HG02840 (cell line): ENCODE measurements at regions not wholly inside any gene's neighbourhood (a gene's known extent, or its start where the extent isn't known, plus 50 kb on each side); places are given as distances from the start of the nearest gene placed in this dataset.
"Not testable (repeated sequence)": the region's sequence is repeated elsewhere in the genome, so short reads cannot be mapped to it uniquely, and the experiment has no call there.

Experiments used
- ATAC-seq: cut with Tn5 transposase; IDR thresholded peaks from one replicate; pipeline ENCODE4 v1.9.1; 2021; ENCODE audit warnings: mild to moderate bottlenecking, moderate library complexity, moderate number of reproducible peaks; ENCODE audit not compliant: unreplicated experiment, low FRiP score

DNA sequence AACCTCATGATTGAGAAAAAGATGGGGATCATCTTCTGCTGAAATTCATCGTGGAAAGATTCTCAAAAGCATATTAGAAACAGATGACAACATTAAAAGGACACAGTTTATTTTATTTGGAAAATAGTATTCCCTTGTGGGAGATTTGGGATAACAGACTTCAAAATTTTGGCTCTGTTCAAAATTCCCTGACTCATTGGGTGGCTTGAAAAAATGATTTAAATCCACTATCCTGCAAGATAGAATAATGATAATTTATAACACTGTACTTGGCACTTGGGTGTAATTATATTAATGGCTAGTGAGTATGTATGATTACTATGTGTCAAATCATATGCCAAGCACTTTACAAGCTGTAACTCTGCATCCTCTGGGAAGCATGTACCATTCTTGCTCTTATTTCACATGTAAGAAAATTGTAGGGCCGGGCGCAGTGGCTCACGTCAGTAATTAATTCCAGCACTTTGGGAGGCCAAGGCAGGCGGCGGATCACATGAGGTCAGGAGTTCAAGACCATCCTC, 128.8 kb downstream of the LMNTD1 start:
- no peak for ATAC-seq

DNA sequence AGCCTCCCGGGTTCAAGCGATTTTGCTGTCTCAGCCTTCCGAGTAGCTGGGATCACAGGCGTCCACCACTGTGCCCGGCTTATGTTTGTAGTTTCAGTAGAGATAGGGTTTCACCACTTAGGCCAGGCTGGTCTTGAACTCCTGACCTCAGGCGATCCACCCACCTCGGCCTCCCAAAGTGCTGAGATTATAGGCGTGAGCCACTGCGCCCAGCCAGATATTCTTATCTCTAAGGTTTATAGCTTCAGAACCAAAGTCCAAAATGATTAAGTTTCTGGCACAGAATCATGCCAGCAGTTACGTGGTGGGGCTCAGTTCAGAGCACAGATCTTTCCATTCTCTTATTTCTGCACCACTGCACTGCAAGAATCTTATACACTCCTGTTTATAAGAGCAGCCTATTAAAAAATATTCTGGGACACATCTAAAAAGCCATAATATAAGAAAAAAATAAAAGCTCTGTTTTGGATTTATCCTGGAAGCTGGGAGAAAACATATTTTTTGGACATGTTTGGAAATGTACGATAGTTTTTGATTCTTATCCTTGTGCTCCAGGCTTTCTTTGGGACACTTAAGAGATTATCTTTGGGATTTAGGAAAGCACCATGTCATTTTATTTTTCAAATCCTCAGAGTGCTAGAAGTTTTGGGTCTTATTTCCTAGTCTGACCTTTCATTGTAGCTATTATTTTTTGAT, 129.6 kb downstream of the LMNTD1 start:
- no peak for ATAC-seq

DNA sequence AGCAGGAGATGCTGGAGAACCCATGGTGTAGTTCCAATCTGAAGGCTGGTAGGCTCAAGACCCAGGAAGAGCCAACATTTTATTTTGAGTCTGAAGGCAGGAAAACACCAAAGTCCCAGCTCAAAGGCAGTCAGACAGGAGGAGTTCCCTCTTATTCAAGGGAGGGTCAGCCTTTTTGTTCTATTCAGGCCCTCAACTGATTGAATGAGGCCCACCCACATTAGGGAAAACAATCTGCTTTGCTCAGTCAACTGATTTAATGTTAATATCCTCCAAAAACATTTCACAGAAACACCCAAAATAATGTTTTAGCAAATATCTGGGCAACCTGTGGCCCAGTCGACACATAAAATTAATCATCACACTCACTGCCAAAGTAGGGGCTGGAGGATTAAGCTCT, 130.8 kb downstream of the LMNTD1 start:
- ATAC-seq = no peak

DNA sequence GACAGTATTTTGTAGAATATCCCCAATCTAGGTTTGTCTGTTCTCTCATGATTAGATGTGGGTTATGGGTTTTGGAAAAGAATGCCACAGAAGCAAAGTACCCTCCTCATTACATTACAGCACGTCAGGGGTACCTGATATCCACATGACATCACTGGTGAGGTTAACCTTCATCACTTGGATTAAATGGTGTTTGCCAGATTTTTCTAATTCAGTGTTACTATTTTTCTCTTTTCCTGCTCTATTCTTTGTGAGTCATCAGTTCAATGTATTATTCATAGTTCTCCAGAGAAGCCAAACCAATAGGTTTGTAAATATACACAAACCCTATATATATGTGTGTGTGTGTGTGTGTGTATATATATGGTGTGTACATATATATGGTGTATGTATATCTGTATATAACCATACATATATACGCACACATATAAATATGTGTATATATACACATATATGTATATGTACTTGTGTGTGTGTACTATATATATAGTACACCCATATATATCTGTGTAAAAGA, 131.4 kb downstream of the LMNTD1 start:
- no peak for ATAC-seq

DNA sequence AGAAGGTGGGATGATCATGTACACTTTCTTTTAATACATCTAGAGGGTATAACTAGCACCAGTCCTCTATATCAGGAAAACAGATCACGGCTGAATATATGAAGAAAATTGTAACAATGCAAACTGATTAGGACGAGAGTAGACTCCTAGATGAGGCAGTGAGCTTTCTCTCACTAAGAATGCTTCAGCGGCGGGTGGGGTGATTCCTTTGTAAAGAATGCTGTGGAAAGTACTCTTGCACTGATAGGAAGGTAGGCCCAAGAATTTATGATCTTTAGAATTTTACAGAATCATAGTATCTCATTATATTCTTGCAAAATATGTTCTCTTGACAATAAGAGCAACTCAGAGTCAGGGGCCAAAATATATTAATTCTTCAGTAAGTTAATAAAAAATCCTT, 133.0 kb downstream of the LMNTD1 start:
- ATAC-seq = no peak

DNA sequence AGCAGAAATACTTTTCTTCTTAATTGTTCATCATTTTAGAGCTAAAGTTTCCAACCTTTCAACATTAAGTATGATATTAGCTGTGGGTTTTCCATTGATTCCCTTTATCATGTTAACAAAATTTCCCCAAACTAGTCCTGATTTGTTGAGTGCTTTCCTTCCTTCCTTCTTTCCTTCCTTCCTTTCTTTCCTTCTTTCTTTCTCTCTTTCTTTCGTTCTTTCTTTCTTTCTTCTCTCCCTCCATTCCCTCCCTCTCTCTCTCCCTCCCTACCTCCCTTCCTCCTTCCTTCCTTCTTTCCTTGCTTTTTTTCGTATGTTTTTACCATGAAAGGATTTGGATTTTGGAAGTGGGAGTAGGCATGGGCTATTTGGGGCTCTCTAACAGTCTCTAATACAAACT, 133.5 kb downstream of the LMNTD1 start:
- no peak for ATAC-seq

DNA sequence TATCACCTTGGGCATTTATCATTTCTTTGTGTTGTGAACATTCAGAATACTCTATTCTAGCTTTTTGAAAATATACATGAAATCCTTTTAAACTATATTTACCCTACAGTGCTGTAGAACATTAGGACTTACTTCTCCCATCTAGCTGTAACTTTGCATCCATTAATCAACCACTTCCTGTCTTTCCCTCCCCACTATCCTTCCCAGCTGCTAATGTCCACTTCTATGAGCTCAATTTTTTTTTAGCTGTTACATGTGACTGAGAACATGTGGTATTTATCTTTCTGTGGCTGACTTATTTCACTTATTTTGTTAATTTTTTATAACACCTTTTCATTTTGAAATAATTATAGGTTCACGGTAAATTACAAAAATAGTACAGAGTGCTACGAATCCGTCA, 136.0 kb downstream of the LMNTD1 start:
- ATAC-seq = no peak

DNA sequence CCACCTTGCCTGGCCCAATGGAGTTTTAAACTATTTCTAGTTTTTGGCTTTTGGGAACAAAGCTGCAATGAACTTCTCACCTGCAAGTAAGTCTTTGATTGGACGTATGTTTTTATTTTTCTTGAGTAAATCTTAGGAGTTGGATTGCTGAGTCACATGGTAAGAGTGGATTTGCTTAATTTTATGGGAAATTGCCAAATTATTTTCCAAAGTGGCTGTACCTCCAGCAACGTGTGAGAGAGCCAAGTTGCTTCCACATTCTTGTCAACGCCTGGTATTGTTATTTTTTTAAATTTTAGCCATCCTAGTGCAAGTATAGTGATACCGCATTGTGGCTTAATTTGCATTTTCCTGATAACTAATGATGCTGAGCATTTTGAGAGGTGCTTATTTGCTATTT, 136.6 kb downstream of the LMNTD1 start:
- no peak for ATAC-seq

DNA sequence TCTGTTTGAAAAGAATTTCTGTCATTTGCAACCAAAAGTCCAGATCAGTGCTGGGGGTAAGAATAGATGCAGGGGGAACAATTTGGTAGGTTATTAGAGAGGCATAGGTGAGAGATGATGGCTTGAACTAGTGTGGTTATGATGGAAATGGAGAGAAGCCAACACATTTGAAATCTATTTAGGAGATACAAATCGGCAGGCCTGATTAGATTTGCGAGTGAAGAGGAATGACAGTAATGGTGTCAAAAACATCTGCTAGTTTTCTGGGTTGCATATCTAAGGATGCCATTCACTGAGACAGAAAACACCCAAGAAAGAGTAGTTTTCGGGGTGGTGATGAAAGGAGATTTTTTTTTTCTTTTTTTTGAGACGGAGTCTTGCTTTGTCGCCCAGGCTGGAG, 138.1 kb downstream of the LMNTD1 start:
- no peak for ATAC-seq

DNA sequence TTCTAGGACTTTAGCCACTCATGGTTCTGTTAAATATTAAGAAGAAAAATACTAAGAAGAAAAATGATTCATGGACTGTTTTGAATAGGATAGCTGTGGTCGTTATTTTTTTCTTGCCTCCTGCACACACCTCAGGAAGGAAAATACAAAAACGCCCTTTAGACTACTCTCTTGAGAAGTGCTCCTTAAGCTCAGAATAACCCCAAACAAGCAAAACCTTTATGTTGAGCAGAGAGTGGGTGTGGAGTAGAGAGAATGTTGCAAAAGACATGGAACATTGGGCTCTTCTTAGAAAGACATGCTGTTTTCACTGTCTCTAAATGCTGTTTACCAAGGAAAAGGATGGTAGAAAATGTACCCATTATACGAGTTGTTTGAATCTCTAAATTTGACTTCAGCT, 140.3 kb downstream of the LMNTD1 start:
- ATAC-seq = no peak

DNA sequence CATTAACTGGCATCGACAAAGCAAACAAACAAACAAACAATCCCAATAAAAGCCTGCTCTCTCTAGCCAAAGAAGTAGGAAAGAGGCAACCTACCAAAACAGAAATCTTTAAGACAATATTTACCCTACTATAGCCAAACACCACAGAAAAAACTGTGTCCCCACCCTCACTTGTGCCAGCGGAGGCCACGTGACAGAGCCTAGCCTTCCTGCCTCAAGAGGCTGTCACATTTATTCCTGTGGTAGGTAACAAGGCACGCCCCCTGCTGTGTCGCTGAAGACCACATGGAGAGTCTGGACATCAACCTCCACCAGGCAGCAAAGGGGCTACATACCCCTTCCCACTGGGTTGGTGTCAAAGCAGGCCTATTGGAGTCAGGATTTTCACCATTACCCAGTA, 148.1 kb downstream of the LMNTD1 start:
- no peak for ATAC-seq

DNA sequence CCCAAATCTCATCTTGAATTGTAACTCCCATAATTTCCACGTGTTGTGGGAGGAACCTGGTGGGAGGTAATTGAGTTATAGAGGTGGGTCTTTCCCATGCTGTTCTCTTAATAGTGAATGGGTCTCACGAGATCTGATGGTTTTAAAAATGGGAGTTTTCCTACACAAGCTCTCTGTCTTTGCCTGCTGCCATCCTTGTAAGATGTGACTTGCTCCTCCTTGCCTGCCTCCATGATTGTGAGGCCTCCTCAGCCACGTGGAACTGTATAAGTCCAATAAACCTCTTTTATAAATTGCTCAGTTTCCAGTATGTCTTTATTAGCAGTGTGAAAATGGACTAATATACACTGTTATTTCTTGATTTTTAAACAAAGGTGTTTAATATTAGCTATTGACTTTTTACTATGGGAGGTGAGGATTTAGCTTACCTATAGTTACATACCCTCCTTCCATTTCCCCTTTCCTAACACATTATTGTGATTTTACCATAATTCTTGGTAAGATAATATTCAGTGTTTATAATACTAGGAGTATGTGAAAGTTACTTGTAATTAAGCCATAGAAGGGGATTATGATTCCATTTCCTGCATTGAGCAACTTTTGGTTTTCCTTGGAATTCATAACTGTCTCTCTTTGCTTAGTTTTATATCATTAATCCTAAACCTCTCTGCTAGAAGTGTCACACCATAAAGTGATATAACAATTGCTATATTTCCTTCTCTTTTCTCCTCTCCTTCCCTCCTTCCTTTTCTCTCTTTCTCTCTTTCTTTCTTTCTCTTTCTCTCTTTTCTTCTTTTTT, 151.0 kb upstream of the KRAS start:
- ATAC-seq = no peak

DNA sequence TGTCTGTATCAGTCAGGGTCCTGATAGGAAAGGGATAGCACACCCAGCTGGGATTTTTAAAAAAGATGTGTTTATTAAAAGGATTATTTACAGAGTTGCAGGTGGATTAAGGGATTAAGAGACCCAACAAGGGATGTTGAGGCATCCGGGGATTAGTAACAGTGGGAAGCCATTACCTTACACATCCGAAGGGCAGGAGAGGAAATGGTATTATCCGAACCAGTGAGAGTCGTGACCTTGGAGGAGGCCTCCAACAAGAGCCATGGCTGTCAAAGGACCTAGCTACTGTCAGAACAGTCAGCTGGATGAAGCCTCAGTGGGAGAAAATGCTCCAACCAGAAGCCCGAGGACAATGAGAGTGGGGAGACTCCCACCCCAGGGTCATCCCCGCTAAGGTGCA, 146.3 kb upstream of the KRAS start:
- ATAC-seq = no peak

DNA sequence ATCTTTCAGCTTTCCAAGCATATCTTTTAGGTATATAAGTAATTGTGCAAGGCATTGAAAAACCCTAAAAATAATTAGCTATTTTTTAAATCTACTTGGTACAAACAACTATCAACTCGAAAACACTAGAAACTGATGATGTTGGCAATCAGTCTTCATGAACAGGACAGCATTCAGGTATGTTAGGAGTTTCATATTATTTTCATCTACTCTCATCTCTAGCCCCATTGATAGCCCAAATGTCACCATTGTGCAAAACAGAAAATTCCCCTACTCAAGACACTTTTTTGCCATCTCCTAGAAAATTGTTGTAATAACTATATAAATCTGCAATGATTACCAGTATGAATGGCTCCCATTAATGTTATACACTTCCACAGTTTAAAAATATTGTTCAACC, 144.5 kb upstream of the KRAS start:
- no peak for ATAC-seq

DNA sequence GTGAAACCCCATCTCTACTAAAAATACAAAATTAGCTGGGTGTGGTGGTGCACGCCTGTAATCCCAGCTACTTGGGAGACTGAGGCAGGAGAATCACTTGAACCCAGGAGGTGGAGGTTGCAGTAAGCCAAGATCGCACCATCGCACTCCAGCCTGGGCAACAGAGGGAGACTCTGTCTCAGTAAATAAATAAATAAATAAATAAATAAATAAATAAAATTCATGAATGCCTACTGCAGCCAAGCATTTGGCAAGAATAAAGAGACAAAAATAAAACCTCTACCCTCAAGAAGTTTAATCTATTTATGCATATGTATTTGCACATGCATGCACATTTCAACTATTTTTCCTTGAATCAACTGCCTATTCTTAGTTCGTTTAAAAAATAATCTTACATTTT, 144.0 kb upstream of the KRAS start:
- not testable (repeated sequence) for ATAC-seq

DNA sequence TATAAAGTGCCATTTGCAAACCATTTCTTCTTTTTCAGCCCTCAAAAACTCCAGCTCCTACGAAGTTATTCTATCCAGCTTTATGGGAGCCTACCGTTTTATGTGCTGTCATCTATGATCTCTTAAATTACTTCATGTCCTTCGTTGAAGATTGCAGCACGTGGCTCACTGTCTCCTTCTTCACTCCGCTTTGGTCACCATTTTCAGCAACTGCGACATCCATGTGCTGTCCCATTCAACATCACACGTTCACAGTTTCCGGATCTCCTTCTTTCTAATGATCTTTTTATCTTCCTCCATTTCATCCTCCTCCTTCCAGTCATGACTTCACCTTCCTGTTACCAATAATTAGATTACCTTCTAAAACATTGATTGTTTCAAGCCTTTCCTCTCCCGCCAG, 143.3 kb upstream of the KRAS start:
- no peak for ATAC-seq

DNA sequence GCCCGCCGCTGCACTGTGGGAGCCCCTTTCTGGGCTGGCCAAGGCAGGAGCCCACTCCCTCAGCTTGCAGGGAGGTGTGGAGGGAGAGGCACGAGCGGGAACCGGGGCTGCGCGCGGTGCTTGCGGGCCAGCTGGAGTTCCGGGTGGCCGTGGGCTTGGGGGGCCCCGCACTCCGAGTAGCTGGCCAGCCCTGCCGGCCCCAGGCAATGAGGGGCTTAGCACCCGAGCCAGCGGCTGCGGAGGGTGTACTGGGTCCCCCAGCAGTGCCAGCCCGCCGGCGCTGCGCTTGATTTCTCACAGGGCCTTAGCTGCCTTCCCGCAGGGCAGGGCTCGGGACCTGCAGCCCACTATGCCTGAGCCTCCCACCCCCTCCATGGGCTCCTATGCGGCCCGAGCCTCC, 140.6 kb upstream of the KRAS start:
- not testable (repeated sequence) for ATAC-seq

DNA sequence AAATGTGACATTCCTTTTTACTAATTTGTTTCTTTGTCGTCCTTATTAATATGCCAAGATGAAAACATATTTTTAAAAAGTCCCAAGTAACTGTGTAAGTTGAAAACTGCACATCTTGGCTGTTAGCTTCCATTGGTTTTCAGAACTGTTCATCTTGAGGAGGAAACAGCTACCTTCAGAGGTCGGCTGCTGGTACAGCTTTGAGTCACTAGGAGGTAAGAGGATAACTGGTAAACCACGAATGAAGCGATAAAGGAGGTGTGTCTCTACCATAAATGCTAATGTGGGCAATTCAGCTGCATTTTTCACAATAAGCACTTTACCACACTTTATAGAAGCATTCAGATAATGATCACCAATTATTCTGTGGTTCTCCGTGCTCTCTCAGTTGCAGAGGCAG, 137.5 kb upstream of the KRAS start:
- no peak for ATAC-seq

DNA sequence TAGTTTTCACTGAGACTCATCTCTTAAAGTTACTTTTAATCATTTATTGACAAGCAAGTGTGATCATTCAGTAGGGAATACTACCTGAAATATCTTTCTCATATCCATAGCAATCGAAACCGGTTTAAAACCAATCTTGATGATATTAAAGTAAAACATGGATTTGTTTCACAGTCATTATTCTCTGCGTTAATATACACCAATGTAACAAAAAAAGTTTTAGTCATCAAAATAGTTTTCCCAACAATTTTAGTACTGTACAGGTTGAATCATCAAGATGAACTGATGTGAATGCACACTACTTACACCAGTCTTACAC, 137.0 kb upstream of the KRAS start:
- no peak for ATAC-seq

DNA sequence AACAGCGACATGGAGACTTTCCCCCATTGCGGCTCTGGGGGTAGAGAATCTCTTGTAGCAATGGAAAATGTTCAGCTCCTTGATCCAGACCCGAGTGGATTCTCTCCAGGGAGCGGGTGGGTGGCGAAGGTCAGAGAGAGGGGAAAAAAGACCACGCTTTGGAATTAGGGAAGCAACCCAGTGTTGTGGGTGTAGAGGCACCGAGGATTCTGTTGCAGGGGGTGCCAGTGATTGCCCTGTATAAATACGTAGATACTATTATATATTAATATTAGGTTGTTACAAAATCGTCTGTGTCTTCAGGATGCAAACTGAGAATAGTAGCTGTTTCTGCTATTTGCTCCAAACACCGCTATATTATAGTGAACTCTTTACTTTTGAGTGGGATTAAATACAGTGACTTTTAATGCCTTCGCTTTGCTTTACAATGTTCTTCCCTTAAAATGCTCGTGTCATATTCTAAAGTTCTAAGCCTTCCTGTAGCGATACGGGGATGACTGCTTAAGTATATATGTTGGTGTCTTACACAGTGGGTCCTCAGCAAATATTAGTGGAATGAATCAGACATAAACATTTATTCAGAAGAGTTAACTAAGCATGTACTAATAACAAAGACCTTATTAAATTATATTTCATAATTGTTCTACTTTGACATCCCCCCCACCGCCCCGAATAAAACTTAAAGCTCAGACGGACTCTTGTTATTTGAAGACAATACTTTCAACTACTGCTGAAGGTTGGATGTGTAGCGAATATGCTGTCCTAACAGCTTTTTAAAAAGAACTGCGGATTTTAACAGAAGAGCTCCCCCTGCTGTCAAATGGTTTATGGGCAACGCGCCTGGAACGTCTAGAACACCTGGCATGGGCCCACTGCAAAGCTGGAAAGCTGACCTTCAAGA, 136.4 kb upstream of the KRAS start:
- no peak for ATAC-seq

DNA sequence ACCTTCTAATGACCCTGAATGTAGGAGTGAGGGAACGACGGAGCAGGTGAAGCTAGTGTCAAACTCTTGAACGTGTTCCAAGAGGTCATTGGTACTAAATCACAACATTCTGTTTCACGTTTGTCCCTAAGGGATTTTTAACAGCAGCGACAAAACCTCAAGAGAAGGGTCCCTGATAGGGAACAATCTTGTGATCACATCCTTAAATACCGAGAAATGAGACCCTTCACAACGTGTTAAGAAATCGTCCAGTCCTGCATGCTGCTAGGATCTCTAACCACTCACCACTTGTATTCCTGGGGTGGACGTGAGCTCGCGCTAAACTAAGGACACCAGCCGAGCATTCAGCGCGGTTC, 134.1 kb upstream of the KRAS start:
- no peak for ATAC-seq
